A549 (cell line): ENCODE measurements at regions not wholly inside any gene's neighbourhood (a gene's known extent, or its start where the extent isn't known, plus 50 kb on each side); places are given as distances from the start of the nearest gene placed in this dataset.

Experiments
- ATAC-seq, 2 experiments: fragments of 200-7000 bp in 1 of 2; fragments of >200 bp in 1 of 2; cut with Nextera tagmentation in 1 of 2; cut with Tn5 transposase in 1 of 2; 3 replicates each; pipeline versions ENCODE4 v1.8.0 to v1.9.1; 2018 to 2020; ENCODE audit warnings: mild to moderate bottlenecking in 1 of 2, moderate library complexity in 1 of 2
- CTCF ChIA-PET: fragments of 300-600 bp; sonication (Branson Sonifier 250); formaldehyde crosslinking; extraction: SDS; loops from one replicate; lab custom pipeline; 2021; ENCODE audit warnings: antibody characterized with exemption, inconsistent platforms; lab: Yijun Ruan, JAX
- POLR2A ChIA-PET: fragments of 350-600 bp; formaldehyde crosslinking; extraction: SDS; loops from one replicate; lab custom pipeline; 2021; ENCODE audit warnings: antibody characterized with exemption, inconsistent platforms; lab: Yijun Ruan, JAX
- DNase-seq, 2 experiments: peaks; one replicate each; pipeline versions ENCODE4 v3.0.0 to v3.0.0-alpha.2; 2011 to 2016; ENCODE audit warnings: low read depth in 1 of 2, low spot score in 1 of 2
- FAIRE-seq: peaks from 2 replicates; lab custom pipeline; 2011; peaks lifted over from hg19 to GRCh38; lab: Jason Lieb, UNC
- H3K27ac ChIP-seq, 2 experiments: fragments of >200 bp; sonication (Bioruptor Twin); formaldehyde crosslinking; 3 replicates each; pipeline ENCODE4 v1.5.1; 2016 to 2017
- H3K4me1 ChIP-seq: fragments of >200 bp; sonication (Bioruptor Twin); formaldehyde crosslinking; 3 replicates; pipeline ENCODE4 v1.6.1; 2016
- H3K4me2 ChIP-seq: fragments of >200 bp; sonication (Bioruptor Twin); formaldehyde crosslinking; 3 replicates; pipeline ENCODE4 v1.6.1; 2016
- H3K4me3 ChIP-seq: fragments of >200 bp; sonication (Bioruptor Twin); formaldehyde crosslinking; 3 replicates; pipeline ENCODE4 v1.5.1; 2016
- H3K9me3 ChIP-seq: fragments of >200 bp; sonication (Bioruptor Twin); formaldehyde crosslinking; 3 replicates; pipeline ENCODE4 v1.6.1; 2016
- CHD2 ChIP-seq: fragments of 150-350 bp; IDR thresholded peaks from 2 replicates; pipeline ENCODE4 v1.6.1; 2014; ENCODE audit warnings: low read length; ENCODE audit not compliant: partially characterized antibody
- CHD4 ChIP-seq: fragments of 200-600 bp; sonication (generic); IDR thresholded peaks from 2 replicates; pipeline ENCODE4 v1.6.1; 2016; ENCODE audit warnings: antibody characterized with exemption, mild to moderate bottlenecking, borderline replicate concordance
- EHF ChIP-seq: fragments of 250-450 bp; sonication (Bioruptor Pico); IDR thresholded peaks from 2 replicates; pipeline ENCODE4 v1.5.0; 2020; ENCODE audit warnings: mild to moderate bottlenecking
- EHMT2 ChIP-seq: fragments of 200-600 bp; sonication (generic); IDR thresholded peaks from 2 replicates; pipeline ENCODE4 v1.6.1; 2016; ENCODE audit warnings: antibody characterized with exemption, low read depth, mild to moderate bottlenecking, moderate library complexity
- EP300 ChIP-seq, 2 experiments: fragments of >200 bp; sonication (Bioruptor Twin); formaldehyde crosslinking; IDR thresholded peaks; 2 replicates in 1 of 2; 3 replicates in 1 of 2; pipeline ENCODE4 v1.6.1; 2016 to 2017
- FOSL2 ChIP-seq, 2 experiments: fragments of 450-650 bp in 1 of 2; fragments of >200 bp in 1 of 2; sonication (Bioruptor Twin) in 1 of 2; formaldehyde crosslinking; IDR thresholded peaks; 2 replicates each; pipeline versions ENCODE4 v1.5.0 to v1.6.1; 2016 to 2020; ENCODE audit warnings: mild to moderate bottlenecking in 1 of 2, moderate library complexity in 1 of 2
- HDAC2 ChIP-seq: fragments of 200-600 bp; sonication (generic); IDR thresholded peaks from 2 replicates; pipeline ENCODE4 v1.6.1; 2016
- HEYL ChIP-seq: fragments of 250-450 bp; sonication (Bioruptor Pico); IDR thresholded peaks from 2 replicates; pipeline ENCODE4 v1.8.0; 2021; ENCODE audit warnings: mild to moderate bottlenecking, moderate library complexity
- HOXA7 ChIP-seq: fragments of 250-450 bp; sonication (Bioruptor Pico); IDR thresholded peaks from 2 replicates; pipeline ENCODE4 v1.5.0; 2020; ENCODE audit warnings: mild to moderate bottlenecking, moderate library complexity
- HOXB13 ChIP-seq: fragments of 250-450 bp; sonication (Bioruptor Pico); IDR thresholded peaks from 2 replicates; pipeline ENCODE4 v1.5.0; 2020; ENCODE audit warnings: low read depth, mild to moderate bottlenecking, moderate library complexity
- KDM1A ChIP-seq: fragments of 200-600 bp; sonication (generic); IDR thresholded peaks from 2 replicates; pipeline ENCODE4 v1.6.1; 2016; ENCODE audit warnings: low read depth, mild to moderate bottlenecking
- KDM5A ChIP-seq: fragments of 200-600 bp; sonication (generic); IDR thresholded peaks from 2 replicates; pipeline ENCODE4 v1.6.1; 2016; ENCODE audit warnings: antibody characterized with exemption, mild to moderate bottlenecking
- MAZ ChIP-seq: fragments of 150-350 bp; IDR thresholded peaks from 2 replicates; pipeline ENCODE4 v1.6.1; 2014; ENCODE audit warnings: antibody characterized with exemption, low read depth, low read length, borderline replicate concordance
- RARB ChIP-seq: fragments of 250-450 bp; sonication (Bioruptor Pico); IDR thresholded peaks from 2 replicates; pipeline ENCODE4 v1.8.0; 2021; ENCODE audit warnings: mild to moderate bottlenecking, moderate library complexity
- RFX5 ChIP-seq: fragments of 450-650 bp; IDR thresholded peaks from 2 replicates; pipeline ENCODE4 v1.7.1; 2014; ENCODE audit warnings: antibody characterized with exemption, mild to moderate bottlenecking, moderate library complexity
- SREBF2 ChIP-seq: fragments of 450-650 bp; IDR thresholded peaks from 2 replicates; pipeline ENCODE4 v1.6.1; 2014; ENCODE audit warnings: mild to moderate bottlenecking, moderate library complexity
- ZC3H11A ChIP-seq: fragments of 450-650 bp; IDR thresholded peaks from 2 replicates; pipeline ENCODE4 v1.6.1; 2014; ENCODE audit warnings: antibody characterized with exemption, mild to moderate bottlenecking
- WGBS: methylation state at CpG from one replicate; pipeline ENCODE4 v1.1.6; 2017; ENCODE audit errors: missing lambda C conversion rate; 5-methylcytosine and 5-hydroxymethylcytosine counted together
- TF ChIP-seq, protein P1 (sequence below): fragments of >200 bp; sonication (Bioruptor Twin); formaldehyde crosslinking; IDR thresholded peaks from 2 replicates; pipeline ENCODE4 v1.6.1; 2016
- TF ChIP-seq, protein P2 (sequence below): IDR thresholded peaks from 2 replicates; pipeline ENCODE4 v1.6.1; 2012; ENCODE audit warnings: low read depth, borderline replicate concordance
- TF ChIP-seq, protein P3 (sequence below): fragments of >200 bp; sonication (Bioruptor Twin); formaldehyde crosslinking; IDR thresholded peaks from 3 replicates; pipeline ENCODE4 v1.5.1; 2016
- TF ChIP-seq, protein P4 (sequence below): fragments of 250-450 bp; sonication (Bioruptor Pico); IDR thresholded peaks from 2 replicates; pipeline ENCODE4 v1.5.0; 2021; ENCODE audit warnings: mild to moderate bottlenecking, moderate library complexity, borderline replicate concordance
- TF ChIP-seq, protein P5 (sequence below): fragments of 450-650 bp; IDR thresholded peaks from 2 replicates; pipeline ENCODE4 v1.6.1; 2014; ENCODE audit warnings: antibody characterized with exemption
- TF ChIP-seq, protein P6 (sequence below): fragments of 250-450 bp; sonication (Bioruptor Pico); IDR thresholded peaks from 2 replicates; pipeline ENCODE4 v1.5.0; 2020; ENCODE audit warnings: low read depth, mild to moderate bottlenecking, moderate library complexity

DNA sequence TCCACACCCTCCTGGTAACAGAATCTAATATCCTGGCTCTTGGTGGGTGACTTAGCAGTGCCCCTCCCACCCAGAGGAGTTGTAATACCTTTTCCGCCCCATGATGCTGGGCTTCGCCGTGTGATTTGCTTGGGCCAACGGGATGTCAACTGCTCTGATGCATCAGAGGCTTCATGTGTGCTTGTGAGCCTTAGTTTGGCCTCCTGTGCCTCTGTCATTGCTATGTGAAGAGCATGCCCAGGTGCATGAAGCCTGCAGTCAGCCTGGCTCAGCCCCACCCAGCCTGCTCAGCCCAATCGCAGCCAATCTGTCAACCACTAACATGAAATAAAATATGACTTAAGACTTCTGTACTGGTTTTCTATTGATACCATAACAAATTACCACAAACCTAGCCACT lies 201.2 kb upstream of the RPL38 start:
- Histone ChIP-seq H3K4me1 (no peaks in the 10 kb centered on the region), H3K9me3 (no peaks in the 10 kb centered on the region), H3K4me3 (no peak overlapping the region), H3K4me2 (no peak overlapping the region), H3K27ac (no peak overlapping the region)
- DNase-seq (no peak), ATAC-seq (no peak), FAIRE-seq (no peak)
- POLR2A ChIA-PET: no interaction called here
- TF ChIP-seq FOSL2 (IDR thresholded peaks at IDR 0.05) (no peak), FOSL2 (CRISPR knock-in tag; IDR thresholded peaks at IDR 0.05) (no peak)
- CTCF ChIA-PET: interaction anchor here (0.6 to 1.6 kb wide), 3 partner anchors 9 to 573 kb away, joined by 3 read pairs; no protein-coding TSS in a partner anchor
- WGBS: 66% methylated on average over 5 of the region's 5 CpGs

DNA sequence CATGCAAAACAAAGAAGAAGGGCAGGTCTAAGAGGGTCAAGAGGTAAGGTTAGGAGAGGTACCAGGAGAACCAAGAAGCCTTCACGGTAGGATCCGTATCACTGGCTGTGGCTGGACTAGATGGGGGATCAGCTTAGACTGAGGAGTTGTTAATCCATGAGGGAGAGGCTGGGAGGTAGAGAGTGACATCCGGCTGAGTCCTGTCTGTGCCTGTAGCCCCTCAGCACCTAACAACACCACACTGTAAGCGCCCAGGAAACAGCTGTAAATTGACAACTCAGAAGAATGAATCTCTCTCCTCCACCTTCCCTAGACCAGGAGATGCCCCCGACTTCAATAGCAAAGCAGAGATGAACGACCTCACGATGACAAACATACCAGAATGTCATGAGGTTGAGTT lies 199.4 kb upstream of the RPL38 start:
- WGBS: 20% methylated on average over 7 of the region's 7 CpGs
- H3K4me2 ChIP-seq: no peak overlapping the region
- no peak overlapping the region for H3K4me3 ChIP-seq
- no peaks in the 10 kb centered on the region for H3K4me1 ChIP-seq
- TF ChIP-seq CHD2: no peak
- TF ChIP-seq RARB (CRISPR knock-in tag): no peak
- no peak for TF ChIP-seq HEYL
- TF ChIP-seq CHD4: no peak
- TF ChIP-seq, protein P1, sequence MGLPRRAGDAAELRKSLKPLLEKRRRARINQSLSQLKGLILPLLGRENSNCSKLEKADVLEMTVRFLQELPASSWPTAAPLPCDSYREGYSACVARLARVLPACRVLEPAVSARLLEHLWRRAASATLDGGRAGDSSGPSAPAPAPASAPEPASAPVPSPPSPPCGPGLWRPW: no peak
- no peak for TF ChIP-seq RFX5
- TF ChIP-seq EP300 (IDR thresholded peaks at IDR 0.05): no peak
- TF ChIP-seq EHF: no peak
- TF ChIP-seq HOXB13 (CRISPR knock-in tag): no peak
- TF ChIP-seq KDM5A: no peak
- TF ChIP-seq, protein P2, sequence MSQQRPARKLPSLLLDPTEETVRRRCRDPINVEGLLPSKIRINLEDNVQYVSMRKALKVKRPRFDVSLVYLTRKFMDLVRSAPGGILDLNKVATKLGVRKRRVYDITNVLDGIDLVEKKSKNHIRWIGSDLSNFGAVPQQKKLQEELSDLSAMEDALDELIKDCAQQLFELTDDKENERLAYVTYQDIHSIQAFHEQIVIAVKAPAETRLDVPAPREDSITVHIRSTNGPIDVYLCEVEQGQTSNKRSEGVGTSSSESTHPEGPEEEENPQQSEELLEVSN: no peak
- TF ChIP-seq, protein P3, sequence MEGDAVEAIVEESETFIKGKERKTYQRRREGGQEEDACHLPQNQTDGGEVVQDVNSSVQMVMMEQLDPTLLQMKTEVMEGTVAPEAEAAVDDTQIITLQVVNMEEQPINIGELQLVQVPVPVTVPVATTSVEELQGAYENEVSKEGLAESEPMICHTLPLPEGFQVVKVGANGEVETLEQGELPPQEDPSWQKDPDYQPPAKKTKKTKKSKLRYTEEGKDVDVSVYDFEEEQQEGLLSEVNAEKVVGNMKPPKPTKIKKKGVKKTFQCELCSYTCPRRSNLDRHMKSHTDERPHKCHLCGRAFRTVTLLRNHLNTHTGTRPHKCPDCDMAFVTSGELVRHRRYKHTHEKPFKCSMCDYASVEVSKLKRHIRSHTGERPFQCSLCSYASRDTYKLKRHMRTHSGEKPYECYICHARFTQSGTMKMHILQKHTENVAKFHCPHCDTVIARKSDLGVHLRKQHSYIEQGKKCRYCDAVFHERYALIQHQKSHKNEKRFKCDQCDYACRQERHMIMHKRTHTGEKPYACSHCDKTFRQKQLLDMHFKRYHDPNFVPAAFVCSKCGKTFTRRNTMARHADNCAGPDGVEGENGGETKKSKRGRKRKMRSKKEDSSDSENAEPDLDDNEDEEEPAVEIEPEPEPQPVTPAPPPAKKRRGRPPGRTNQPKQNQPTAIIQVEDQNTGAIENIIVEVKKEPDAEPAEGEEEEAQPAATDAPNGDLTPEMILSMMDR: no peak
- no peak for TF ChIP-seq HOXA7 (CRISPR knock-in tag)
- TF ChIP-seq EHMT2: no peak
- TF ChIP-seq, protein P4, sequence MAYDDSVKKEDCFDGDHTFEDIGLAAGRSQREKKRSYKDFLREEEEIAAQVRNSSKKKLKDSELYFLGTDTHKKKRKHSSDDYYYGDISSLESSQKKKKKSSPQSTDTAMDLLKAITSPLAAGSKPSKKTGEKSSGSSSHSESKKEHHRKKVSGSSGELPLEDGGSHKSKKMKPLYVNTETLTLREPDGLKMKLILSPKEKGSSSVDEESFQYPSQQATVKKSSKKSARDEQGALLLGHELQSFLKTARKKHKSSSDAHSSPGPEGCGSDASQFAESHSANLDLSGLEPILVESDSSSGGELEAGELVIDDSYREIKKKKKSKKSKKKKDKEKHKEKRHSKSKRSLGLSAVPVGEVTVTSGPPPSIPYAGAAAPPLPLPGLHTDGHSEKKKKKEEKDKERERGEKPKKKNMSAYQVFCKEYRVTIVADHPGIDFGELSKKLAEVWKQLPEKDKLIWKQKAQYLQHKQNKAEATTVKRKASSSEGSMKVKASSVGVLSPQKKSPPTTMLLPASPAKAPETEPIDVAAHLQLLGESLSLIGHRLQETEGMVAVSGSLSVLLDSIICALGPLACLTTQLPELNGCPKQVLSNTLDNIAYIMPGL: no peak
- TF ChIP-seq MAZ: no peak
- no peak for TF ChIP-seq SREBF2
- no peak for TF ChIP-seq ZC3H11A
- H3K27ac ChIP-seq: no peak overlapping the region
- no peaks in the 10 kb centered on the region for H3K9me3 ChIP-seq
- ChIA-PET POLR2A (interaction anchor here (0.7 kb wide), 1 partner anchor 21 kb away, joined by 9 read pairs; no protein-coding TSS in a partner anchor), CTCF (interaction anchor here (0.6 to 1.3 kb wide), 4 partner anchors 39 to 574 kb away, joined by 3 to 4 read pairs (median 3); no protein-coding TSS in a partner anchor)
- FAIRE-seq (no peak), ATAC-seq (no peak), DNase-seq (no peak)

DNA sequence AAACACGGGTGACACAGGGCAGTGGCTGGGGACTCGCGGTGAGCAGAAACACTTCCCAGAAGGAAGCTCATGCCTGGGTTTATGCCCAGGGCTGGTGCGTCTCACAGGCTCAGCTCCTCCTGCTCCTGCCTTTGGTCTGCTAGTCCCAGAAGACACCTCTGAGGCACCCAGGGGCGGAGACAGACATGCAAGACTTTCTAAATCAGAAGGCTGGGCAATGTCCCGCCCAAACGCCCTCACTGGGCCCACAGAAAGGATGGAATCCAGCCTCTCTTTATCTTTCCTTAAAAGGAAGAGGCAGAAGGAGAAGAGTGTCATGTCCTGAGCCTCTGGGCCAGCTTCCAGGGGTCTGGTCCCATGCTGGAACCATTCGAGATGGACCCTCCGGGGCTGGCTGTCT lies 197.7 kb upstream of the RPL38 start:
- no peak for FAIRE-seq
- Histone ChIP-seq H3K4me1 (no peaks in the 10 kb centered on the region), H3K27ac (no peak overlapping the region), H3K9me3 (no peaks in the 10 kb centered on the region), H3K4me3 (no peak overlapping the region), H3K4me2 (no peak overlapping the region)
- WGBS: 46% methylated on average over 9 of the region's 9 CpGs
- DNase-seq: no peak
- ATAC-seq: no peak
- ChIA-PET CTCF (interaction anchor here (0.7 to 1.3 kb wide), 5 partner anchors 9 to 576 kb away, joined by 3 to 6 read pairs (median 3); no protein-coding TSS in a partner anchor), POLR2A (no interaction called here)
- TF ChIP-seq HDAC2 (no peak), SREBF2 (no peak), RARB (CRISPR knock-in tag) (no peak), HOXB13 (CRISPR knock-in tag) (no peak), EP300 (IDR thresholded peaks at IDR 0.05) (no peak), CHD4 (no peak), HEYL (no peak), KDM1A (no peak), ZC3H11A (no peak)
- TF ChIP-seq, protein P5, sequence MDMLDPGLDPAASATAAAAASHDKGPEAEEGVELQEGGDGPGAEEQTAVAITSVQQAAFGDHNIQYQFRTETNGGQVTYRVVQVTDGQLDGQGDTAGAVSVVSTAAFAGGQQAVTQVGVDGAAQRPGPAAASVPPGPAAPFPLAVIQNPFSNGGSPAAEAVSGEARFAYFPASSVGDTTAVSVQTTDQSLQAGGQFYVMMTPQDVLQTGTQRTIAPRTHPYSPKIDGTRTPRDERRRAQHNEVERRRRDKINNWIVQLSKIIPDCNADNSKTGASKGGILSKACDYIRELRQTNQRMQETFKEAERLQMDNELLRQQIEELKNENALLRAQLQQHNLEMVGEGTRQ: no peak
- TF ChIP-seq, protein P6, sequence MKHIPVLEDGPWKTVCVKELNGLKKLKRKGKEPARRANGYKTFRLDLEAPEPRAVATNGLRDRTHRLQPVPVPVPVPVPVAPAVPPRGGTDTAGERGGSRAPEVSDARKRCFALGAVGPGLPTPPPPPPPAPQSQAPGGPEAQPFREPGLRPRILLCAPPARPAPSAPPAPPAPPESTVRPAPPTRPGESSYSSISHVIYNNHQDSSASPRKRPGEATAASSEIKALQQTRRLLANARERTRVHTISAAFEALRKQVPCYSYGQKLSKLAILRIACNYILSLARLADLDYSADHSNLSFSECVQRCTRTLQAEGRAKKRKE (CRISPR knock-in tag): no peak
- TF ChIP-seq, protein P1: no peak
